ENCODE measurements at regions not wholly inside any gene's neighbourhood (a gene's known extent, or its start where the extent isn't known, plus 50 kb on each side); places are given as distances from the start of the nearest gene placed in this dataset.

DNA sequence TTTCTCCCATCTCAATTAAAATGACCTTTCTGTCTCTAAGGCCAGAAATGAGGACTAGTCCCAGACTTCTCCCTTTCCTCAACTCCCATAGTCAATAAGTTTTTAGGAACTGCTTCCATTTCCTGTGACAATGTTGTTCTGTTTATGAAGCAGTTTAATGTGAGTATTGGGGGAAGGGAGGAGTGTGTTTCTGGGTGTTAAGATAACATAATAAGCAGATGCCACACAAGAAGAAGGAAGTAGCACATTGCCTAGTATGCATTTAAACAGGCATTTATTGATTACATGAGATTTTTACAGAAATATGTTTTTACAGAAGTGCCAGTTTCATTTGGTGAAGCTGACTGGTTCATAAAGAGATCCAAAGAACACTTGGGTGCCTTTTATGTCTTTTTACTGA lies 65.6 kb upstream of the TNR start:
- Histone ChIP-seq H3K4me1 (ENCODE audit: low read depth, poor library complexity, severe bottlenecking) (no peaks in the 10 kb centered on the region), H3K79me2 (ENCODE audit: insufficient read depth, low read depth) (no peaks in the 10 kb centered on the region), H4K20me1 (ENCODE audit: insufficient read depth) (no peaks in the 10 kb centered on the region), H3K36me3 (ENCODE audit: insufficient read depth) (no peaks in the 10 kb centered on the region), H3K27me3 (ENCODE audit: insufficient read depth, low read depth) (no peaks in the 10 kb centered on the region), H3K4me3 (IDR thresholded peaks at IDR 0.05; ENCODE audit: insufficient read depth, low read depth, low read length) (no peak overlapping the region), H3K9ac (no peak overlapping the region), H3K4me2 (no peak overlapping the region), H2AFZ (ENCODE audit: low read depth) (no peak overlapping the region), H3K27ac (no peak overlapping the region)
- TF ChIP-seq, protein P1, sequence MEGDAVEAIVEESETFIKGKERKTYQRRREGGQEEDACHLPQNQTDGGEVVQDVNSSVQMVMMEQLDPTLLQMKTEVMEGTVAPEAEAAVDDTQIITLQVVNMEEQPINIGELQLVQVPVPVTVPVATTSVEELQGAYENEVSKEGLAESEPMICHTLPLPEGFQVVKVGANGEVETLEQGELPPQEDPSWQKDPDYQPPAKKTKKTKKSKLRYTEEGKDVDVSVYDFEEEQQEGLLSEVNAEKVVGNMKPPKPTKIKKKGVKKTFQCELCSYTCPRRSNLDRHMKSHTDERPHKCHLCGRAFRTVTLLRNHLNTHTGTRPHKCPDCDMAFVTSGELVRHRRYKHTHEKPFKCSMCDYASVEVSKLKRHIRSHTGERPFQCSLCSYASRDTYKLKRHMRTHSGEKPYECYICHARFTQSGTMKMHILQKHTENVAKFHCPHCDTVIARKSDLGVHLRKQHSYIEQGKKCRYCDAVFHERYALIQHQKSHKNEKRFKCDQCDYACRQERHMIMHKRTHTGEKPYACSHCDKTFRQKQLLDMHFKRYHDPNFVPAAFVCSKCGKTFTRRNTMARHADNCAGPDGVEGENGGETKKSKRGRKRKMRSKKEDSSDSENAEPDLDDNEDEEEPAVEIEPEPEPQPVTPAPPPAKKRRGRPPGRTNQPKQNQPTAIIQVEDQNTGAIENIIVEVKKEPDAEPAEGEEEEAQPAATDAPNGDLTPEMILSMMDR (conservative IDR thresholded peaks at IDR 0.05; ENCODE audit: low read depth, low read length) = no peak

DNA sequence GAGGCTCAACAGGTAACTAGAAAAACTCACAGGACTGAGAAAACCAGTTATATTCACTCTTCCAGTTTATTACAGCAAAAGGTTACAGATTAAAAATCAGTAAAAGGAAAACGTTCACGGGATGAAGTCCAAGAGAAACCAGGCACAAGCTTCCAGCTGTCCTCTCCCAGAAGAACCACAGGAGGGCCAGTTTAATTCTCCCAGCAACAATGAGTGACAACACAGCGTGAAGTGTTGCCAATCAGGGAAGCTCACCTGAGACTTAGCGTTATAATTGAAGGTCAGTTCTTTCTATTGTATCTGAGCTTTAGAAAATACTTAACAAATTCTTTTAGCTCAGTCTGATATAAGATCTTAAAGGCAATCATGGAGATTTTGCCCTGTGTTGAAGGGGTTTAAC lies 65.2 kb upstream of the TNR start:
- Histone ChIP-seq H3K4me1 (ENCODE audit: low read depth, poor library complexity, severe bottlenecking) (no peaks in the 10 kb centered on the region), H3K9ac (no peak overlapping the region), H3K4me3 (IDR thresholded peaks at IDR 0.05; ENCODE audit: insufficient read depth, low read depth, low read length) (no peak overlapping the region), H3K27ac (no peak overlapping the region), H3K36me3 (ENCODE audit: insufficient read depth) (no peaks in the 10 kb centered on the region), H3K27me3 (ENCODE audit: insufficient read depth, low read depth) (no peaks in the 10 kb centered on the region), H3K4me2 (no peak overlapping the region), H4K20me1 (ENCODE audit: insufficient read depth) (no peaks in the 10 kb centered on the region), H2AFZ (ENCODE audit: low read depth) (no peak overlapping the region), H3K79me2 (ENCODE audit: insufficient read depth, low read depth) (no peaks in the 10 kb centered on the region)
- TF ChIP-seq, protein P1 (conservative IDR thresholded peaks at IDR 0.05; ENCODE audit: low read depth, low read length) = no peak

DNA sequence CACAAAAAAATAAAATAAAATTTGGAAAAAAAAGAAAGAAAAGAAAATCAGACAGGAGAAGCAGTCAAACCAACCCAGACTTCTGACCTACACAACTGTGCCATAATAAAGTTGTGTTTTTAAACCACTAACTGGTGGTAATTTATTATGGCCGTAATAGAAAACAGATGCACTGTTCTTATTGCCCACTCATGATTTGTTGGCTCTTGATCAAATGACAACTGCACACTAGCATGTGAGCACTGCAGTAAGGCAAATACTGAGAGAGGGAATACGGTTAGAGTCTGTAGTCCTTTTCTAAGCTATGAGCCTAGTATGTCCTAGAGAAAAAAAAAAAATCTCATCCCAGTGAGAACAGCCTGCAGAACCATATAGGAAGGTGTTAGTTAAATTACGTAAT lies 61.2 kb upstream of the TNR start:
- H3K4me3 ChIP-seq (IDR thresholded peaks at IDR 0.05; ENCODE audit: insufficient read depth, low read depth, low read length) = no peak overlapping the region
- no peaks in the 10 kb centered on the region for H4K20me1 ChIP-seq (ENCODE audit: insufficient read depth)
- H3K27me3 ChIP-seq (ENCODE audit: insufficient read depth, low read depth) = no peaks in the 10 kb centered on the region
- no peak overlapping the region for H2AFZ ChIP-seq (ENCODE audit: low read depth)
- H3K27ac ChIP-seq = no peak overlapping the region
- H3K36me3 ChIP-seq (ENCODE audit: insufficient read depth) = no peaks in the 10 kb centered on the region
- no peaks in the 10 kb centered on the region for H3K79me2 ChIP-seq (ENCODE audit: insufficient read depth, low read depth)
- H3K4me2 ChIP-seq = no peak overlapping the region
- no peaks in the 10 kb centered on the region for H3K4me1 ChIP-seq (ENCODE audit: low read depth, poor library complexity, severe bottlenecking)
- no peak overlapping the region for H3K9ac ChIP-seq
- TF ChIP-seq, protein P1 (conservative IDR thresholded peaks at IDR 0.05; ENCODE audit: low read depth, low read length) = no peak

DNA sequence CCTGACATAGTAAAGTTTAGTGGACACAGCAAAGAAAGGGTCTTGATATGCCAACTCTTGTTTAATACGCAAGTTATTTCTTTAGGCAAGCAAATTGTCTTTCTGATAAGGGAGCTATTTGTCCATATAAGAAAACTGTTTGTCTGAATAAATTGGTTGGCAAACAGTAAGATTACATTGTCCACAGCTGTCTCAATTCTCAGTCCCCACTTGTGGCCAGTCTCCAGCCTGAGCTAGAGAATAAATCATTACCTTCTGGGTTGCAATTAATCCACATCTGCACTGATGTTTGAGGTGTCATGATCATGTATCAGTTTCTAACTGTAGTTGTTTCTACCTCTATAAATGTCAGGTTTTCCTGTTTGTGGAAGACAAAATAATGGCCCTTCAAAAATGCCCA lies 60.0 kb upstream of the TNR start:
- H3K4me1 ChIP-seq (ENCODE audit: low read depth, poor library complexity, severe bottlenecking) = no peaks in the 10 kb centered on the region
- TF ChIP-seq, protein P1 (conservative IDR thresholded peaks at IDR 0.05; ENCODE audit: low read depth, low read length) = no peak
- no peaks in the 10 kb centered on the region for H3K36me3 ChIP-seq (ENCODE audit: insufficient read depth)
- no peak overlapping the region for H3K9ac ChIP-seq
- no peak overlapping the region for H3K27ac ChIP-seq
- H3K4me3 ChIP-seq (IDR thresholded peaks at IDR 0.05; ENCODE audit: insufficient read depth, low read depth, low read length) = no peak overlapping the region
- no peaks in the 10 kb centered on the region for H3K27me3 ChIP-seq (ENCODE audit: insufficient read depth, low read depth)
- no peak overlapping the region for H2AFZ ChIP-seq (ENCODE audit: low read depth)
- H3K79me2 ChIP-seq (ENCODE audit: insufficient read depth, low read depth) = no peaks in the 10 kb centered on the region
- no peak overlapping the region for H3K4me2 ChIP-seq
- no peaks in the 10 kb centered on the region for H4K20me1 ChIP-seq (ENCODE audit: insufficient read depth)

Data from KMS-11 (cell line).